Left ventricle myocardium superior (tissue), 1 donor: ENCODE measurements at regions not wholly inside any gene's neighbourhood (a gene's known extent, or its start where the extent isn't known, plus 50 kb on each side); places are given as distances from the start of the nearest gene placed in this dataset.
"Not testable (repeated sequence)": the region's sequence is repeated elsewhere in the genome, so short reads cannot be mapped to it uniquely, and the experiment has no call there.

ENCODE experiments used
- ATAC-seq: fragments of 200-7000 bp; cut with Tn5 transposase; one replicate; pipeline ENCODE4 v1.9.1; 2020; ENCODE audit warnings: mild to moderate bottlenecking, moderate library complexity
- DNase-seq: peaks from one replicate; pipeline ENCODE4 v3.0.0-alpha.2; 2020
- intact Hi-C: fragments of 100-400 bp; cut with micrococcal nuclease; formaldehyde crosslinking; loops from one replicate; pipeline ENCODE4 v1.11.0; 2022
- donor health status: DM: no; HTN: yes; CAD: no; lungs with severe emphysema.

DNA sequence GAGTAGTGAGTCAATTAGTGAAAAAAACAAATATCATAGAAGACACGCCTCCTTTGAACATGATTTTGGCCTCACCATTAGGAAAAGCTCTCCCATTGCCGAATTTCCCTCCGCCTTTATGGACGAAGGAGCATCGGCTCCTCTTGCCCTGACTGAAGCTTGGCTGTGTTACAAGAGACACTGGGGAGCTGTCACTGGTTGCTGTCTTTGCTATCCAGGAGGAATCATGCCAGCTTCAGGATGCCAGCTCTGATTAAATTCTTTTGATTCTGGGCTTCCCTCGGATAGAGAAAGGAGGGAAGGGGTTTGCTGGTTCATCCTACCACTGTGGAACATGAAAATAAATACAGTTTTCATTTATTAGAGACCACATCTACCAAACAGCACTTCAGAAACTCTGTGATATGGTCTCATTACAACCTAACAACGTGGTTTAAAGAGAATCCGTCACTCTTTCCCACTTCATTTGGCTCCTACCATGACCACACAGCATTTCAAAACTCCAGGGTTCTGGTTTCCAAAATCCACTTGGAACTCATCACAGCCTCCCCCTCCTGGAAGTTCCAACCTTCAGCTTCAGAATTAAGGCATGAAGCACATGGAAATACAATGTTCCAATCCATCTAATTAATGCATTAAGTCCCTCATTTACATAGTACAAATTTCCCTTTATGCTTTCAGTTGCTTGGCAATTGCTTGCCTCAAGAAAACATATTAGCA lies 446.0 kb downstream of the EFNB2 start:
- no peak for DNase-seq
- intact Hi-C loops: no loop called here
- ATAC-seq: no peak

DNA sequence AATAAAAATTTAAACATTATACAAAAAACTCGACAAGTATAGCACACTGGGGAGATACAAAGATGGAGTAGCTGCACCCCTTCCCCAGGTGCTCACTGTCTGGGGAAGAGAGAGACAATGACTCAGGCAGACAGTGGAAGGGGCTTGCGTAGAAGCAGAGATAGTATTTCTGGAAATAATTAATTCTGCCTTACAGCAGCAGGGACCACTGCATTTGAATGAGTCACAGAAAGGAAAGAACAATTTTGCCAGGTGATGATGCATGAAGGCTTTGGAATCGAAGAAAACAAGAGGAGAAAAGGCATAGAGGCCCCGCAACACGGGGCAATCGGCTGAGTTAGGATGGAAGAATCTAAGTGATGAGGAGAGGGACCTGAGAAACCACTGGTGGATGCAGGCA lies 447.4 kb downstream of the EFNB2 start:
- intact Hi-C loops: no loop called here
- no peak for DNase-seq
- ATAC-seq: no peak

- no peak for DNase-seq
- intact Hi-C loops: no loop called here
- ATAC-seq: no peak
Observed at GRCh38 chr13:106087201-106087600, 448.3 kb downstream of the EFNB2 start.

GRCh38 chr13:106083620-106084350 lies 451.7 kb downstream of the EFNB2 start:
- no peak for ATAC-seq
- no peak for DNase-seq
- intact Hi-C loops: no loop called here

DNA sequence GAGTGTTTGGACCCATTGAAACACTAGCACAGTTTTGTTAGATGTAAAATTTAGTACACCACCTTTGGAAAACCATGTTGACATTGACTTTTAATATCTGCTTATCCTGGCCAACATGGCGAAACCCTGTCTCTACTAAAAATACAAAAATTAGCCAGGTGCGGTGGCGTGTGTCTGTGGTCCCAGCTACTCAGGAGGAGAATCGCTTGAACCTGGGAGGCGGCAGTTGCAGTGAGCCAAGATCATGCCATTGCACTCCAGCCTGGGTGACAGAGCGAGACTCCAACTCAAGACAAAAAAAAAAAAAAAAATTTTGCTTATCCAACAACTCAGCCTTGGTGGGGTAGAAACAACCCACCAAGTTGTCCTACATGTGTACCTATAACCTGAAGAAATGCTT lies 454.2 kb downstream of the EFNB2 start:
- ATAC-seq, DNase-seq, intact Hi-C loops: not testable (repeated sequence)

GRCh38 chr13:106078191-106078590 lies 457.3 kb downstream of the EFNB2 start:
- DNase-seq (no peak), ATAC-seq (no peak)
- intact Hi-C loops: no loop called here

GRCh38 chr13:106077017-106077416 lies 458.4 kb downstream of the EFNB2 start:
- intact Hi-C loops: no loop called here
- ATAC-seq (no peak), DNase-seq (no peak)

GRCh38 chr13:106072014-106072413 lies 463.4 kb downstream of the EFNB2 start:
- ATAC-seq: no peak
- DNase-seq: no peak
- intact Hi-C loops: no loop called here

DNA sequence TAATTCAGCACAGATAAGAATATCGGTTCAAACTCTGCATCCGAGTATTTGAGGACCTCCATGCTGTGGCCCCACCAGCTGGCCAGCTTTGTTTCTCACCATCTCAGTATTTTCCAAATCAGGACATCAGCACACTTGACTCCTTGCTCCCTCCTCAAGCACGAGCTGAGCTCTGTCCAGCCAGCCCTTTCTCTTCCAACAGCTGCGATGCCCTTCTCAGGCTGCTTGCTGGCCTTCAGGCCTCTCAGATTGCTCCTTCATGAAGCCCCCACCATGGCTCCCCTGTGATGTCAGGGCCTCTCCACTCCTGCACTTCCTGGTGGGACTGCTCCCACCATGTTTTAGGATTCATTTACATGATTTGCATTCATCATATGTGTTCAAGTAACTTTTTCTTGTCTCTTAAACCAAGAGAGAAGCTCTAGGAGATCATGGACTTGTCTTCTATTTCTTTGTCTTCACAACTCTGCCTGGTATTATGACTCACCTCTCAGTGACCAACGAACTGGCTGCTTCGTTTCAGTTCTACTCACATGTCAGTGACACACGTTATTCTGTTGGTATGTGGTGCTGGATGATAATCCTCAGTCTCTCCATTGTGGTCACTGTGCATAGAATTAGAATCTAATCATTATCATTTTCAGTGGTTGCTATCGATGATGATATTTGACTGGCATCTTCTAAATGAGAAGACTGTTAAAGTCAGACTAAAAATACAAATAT lies 471.7 kb downstream of the EFNB2 start:
- ATAC-seq (no peak), DNase-seq (no peak)
- intact Hi-C loops: no loop called here

- intact Hi-C loops: no loop called here
- DNase-seq (no peak), ATAC-seq (no peak)
Observed at GRCh38 chr13:106061781-106062180, 473.7 kb downstream of the EFNB2 start.

DNA sequence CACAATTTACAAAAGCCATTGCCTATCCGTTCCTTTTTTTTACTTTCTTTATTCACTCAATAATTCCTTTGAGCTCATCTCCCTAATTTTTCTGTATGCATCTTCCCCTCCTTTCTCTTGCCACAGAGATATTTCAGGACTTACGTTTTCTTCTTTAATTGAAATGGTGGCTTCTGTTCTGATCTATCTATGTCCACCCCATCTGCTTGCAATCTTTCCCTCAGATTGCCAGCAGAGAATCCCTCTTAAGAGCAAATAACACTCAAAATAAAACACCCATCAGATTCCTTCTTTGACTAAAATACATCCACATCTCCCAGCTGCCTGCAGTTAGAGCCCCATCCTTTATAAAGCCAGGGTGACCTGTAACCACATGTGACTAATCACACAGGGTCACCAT lies 478.6 kb downstream of the EFNB2 start:
- ATAC-seq (no peak), DNase-seq (no peak)
- intact Hi-C loops: no loop called here

DNA sequence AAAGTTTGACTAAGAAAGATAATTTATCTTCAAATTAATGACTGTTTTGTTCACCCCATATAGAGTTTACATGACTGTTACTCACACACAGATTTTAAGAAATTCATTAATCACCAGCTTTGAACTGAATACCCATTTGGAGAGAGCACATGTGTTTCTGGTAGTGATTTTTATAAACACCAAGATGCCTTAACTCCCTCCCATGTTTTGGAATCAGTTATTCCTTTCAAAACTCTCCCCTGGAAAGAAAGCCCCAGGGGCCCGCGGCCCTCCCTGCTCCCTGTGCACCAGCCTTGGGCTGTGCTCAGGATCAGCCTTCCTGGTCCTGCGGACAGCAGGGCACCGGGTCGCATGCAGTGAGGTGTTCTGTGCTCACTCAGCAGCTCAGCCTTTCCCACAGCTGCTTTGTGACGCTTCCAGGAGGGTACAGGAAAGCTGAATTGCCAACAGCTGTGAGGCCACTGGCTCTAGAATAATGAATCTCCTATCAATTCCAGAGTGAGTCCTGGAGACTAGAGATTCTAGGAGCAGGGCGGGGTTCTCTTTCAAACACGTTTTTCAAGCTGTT lies 483.2 kb downstream of the EFNB2 start:
- no peak for DNase-seq
- ATAC-seq: no peak
- intact Hi-C loops: no loop called here

DNA sequence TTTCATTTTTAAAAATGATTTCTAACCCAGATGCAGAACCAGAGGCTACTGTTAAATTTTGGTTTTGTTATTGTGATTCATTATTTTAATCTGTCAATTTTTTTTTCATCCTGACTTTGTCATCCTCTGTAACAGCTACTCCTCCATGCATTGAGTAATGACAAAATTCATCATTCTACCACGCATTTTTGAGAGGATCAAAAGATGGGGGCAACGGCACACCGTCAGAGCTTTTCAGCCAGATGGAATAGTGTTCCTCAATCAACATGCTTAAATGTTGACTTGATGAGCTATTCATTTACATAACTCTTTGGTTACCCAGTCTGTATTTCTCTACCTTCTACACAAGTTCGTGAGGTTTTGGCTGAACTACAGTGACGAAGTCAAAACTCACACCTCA lies 486.3 kb downstream of the EFNB2 start:
- DNase-seq (no peak), ATAC-seq (no peak)
- intact Hi-C loops: no loop called here

DNA sequence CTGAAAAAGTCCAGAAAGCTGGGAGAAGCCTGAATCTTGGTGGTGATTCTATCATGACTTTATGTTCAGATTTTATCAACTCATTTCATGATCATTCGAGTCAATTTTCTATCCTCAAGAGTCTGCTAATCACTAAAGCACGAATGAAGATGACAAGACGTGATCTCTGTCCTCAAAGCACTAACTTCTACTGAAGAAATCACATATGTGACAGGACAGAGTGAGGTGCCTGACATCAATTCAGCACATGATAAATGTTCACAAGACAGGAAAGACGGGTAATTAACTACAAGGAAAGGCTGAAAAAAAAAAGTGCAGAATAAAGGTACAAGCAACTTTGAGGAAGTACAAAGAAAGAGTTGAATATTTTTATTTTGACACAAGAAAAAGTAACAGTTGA lies 487.1 kb downstream of the EFNB2 start:
- no peak for ATAC-seq
- intact Hi-C loops: no loop called here

DNA sequence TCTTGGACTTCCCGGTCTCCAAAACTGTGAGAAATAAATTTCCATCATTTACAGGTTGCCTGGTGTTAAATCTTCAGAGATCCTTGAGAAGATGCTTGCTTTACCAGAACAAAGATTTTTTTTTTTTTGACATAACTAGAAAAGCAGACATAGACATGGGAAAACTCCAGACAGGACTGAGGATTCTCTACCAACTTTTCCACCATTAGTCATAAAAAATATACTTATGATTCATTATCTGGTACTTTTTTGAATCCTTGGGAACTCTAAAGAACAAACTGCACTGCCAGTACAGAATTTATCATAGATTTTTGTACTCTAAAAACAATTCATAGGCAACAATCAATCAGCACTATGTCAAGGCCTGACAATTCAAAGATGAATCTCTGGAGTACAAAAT lies 487.6 kb downstream of the EFNB2 start:
- intact Hi-C loops: no loop called here
- no peak for ATAC-seq
- DNase-seq: no peak

More for the DNA sequence above, 487.1 kb downstream of the EFNB2 start:
- DNase-seq: no peak

GRCh38 chr13:106042996-106043581 lies 492.4 kb downstream of the EFNB2 start:
- ATAC-seq (no peak), DNase-seq (no peak)
- intact Hi-C loops: no loop called here

GRCh38 chr13:106041445-106041844 lies 494.0 kb downstream of the EFNB2 start:
- intact Hi-C loops: no loop called here
- DNase-seq (no peak), ATAC-seq (no peak)

GRCh38 chr13:106038752-106039151 lies 496.7 kb downstream of the EFNB2 start:
- intact Hi-C loops: no loop called here

GRCh38 chr13:106036870-106037269 lies 498.6 kb downstream of the EFNB2 start:
- intact Hi-C loops: no loop called here
- DNase-seq: no peak
- ATAC-seq: no peak

More at GRCh38 chr13:106038752-106039151, 496.7 kb downstream of the EFNB2 start:
- ATAC-seq (no peak), DNase-seq (no peak)

GRCh38 chr13:106034201-106034600 lies 501.3 kb downstream of the EFNB2 start:
- ATAC-seq (no peak), DNase-seq (no peak)
- intact Hi-C loops: no loop called here
